ENCODE measurements at regions not wholly inside any gene's neighbourhood (a gene's known extent, or its start where the extent isn't known, plus 50 kb on each side); places are given as distances from the start of the nearest gene placed in this dataset.

DNA sequence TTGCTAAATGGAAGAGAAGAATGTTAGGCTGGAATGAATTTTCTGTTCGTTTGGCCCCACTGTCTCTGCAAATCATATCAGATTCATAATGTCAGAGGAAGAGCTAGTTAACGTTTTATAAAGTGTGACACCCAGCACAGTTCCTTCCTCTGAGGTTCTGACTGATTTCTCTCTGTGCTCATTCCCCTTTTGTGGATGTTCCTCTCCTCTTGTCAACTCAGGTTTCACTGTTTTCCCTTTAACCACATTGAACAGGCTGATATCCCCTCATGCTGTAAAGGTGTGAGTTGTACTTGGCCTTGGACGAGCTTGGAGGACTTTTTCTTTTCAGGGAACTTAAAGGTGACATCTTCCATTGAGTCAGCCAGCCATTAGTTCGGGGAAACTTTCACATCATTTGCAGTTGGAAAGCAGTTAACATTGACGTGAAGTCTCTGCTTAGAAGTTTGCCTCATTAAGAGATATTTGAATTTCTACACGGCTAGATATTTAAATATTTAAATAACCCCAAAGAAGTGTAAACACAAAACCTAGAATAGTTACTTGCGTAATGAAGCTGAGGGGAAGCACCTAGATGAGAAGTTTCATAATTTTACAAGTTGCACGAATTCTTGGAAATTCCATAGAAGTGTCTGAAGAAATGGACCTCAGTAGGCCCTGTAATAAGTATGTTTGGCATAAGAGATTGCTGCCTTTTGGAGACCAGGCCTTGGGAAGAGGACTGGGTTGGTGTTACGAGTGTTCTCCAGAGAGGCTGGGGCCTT, 101.5 kb upstream of the EGR2 start:
- Mint-ChIP-seq H3K4me3 (ENCODE audit: unreplicated experiment) (no peak overlapping the region), H3K27me3 (ENCODE audit: unreplicated experiment) (peaks cover 15% of the 10 kb centered on the region), H3K4me1 (ENCODE audit: unreplicated experiment) (no peaks in the 10 kb centered on the region), H3K36me3 (ENCODE audit: unreplicated experiment) (no peaks in the 10 kb centered on the region), H3K27ac (ENCODE audit: unreplicated experiment) (no peak overlapping the region), H3K9me3 (ENCODE audit: unreplicated experiment) (no peaks in the 10 kb centered on the region)
- TF ChIP-seq, protein P1, sequence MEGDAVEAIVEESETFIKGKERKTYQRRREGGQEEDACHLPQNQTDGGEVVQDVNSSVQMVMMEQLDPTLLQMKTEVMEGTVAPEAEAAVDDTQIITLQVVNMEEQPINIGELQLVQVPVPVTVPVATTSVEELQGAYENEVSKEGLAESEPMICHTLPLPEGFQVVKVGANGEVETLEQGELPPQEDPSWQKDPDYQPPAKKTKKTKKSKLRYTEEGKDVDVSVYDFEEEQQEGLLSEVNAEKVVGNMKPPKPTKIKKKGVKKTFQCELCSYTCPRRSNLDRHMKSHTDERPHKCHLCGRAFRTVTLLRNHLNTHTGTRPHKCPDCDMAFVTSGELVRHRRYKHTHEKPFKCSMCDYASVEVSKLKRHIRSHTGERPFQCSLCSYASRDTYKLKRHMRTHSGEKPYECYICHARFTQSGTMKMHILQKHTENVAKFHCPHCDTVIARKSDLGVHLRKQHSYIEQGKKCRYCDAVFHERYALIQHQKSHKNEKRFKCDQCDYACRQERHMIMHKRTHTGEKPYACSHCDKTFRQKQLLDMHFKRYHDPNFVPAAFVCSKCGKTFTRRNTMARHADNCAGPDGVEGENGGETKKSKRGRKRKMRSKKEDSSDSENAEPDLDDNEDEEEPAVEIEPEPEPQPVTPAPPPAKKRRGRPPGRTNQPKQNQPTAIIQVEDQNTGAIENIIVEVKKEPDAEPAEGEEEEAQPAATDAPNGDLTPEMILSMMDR (IDR thresholded peaks at IDR 0.05) = no peak
- DNase-seq (ENCODE audit: extremely low spot score, unreplicated experiment) = no peak

DNA sequence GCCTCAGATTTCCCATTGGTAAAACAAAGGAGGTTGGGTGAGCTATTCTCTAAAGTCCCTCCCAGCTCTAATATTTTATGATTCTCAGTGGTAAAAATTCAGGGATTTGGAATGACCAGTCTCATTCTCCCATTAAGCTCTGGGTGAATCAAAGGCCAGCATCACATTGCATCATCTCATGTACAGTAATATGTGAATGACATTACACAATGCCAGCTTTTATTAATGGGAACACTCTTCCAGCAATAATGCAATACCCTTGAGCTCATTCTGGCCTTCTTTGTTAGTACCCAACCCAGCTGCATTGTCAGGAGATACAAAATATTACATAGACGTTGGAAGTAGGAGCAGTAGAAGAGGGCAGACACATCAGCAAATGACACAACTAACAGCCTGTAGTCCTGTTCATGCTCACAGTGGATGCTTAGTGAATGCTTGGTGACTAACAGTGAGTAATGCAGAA, 100.0 kb upstream of the EGR2 start:
- no peaks in the 10 kb centered on the region for H3K4me1 Mint-ChIP-seq (ENCODE audit: unreplicated experiment)
- no peak overlapping the region for H3K4me3 Mint-ChIP-seq (ENCODE audit: unreplicated experiment)
- no peaks in the 10 kb centered on the region for H3K36me3 Mint-ChIP-seq (ENCODE audit: unreplicated experiment)
- TF ChIP-seq, protein P1 (IDR thresholded peaks at IDR 0.05) = no peak
- peaks cover 15% of the 10 kb centered on the region for H3K27me3 Mint-ChIP-seq (ENCODE audit: unreplicated experiment)
- no peak for DNase-seq (ENCODE audit: extremely low spot score, unreplicated experiment)
- H3K9me3 Mint-ChIP-seq (ENCODE audit: unreplicated experiment) = no peaks in the 10 kb centered on the region
- H3K27ac Mint-ChIP-seq (ENCODE audit: unreplicated experiment) = no peak overlapping the region

DNA sequence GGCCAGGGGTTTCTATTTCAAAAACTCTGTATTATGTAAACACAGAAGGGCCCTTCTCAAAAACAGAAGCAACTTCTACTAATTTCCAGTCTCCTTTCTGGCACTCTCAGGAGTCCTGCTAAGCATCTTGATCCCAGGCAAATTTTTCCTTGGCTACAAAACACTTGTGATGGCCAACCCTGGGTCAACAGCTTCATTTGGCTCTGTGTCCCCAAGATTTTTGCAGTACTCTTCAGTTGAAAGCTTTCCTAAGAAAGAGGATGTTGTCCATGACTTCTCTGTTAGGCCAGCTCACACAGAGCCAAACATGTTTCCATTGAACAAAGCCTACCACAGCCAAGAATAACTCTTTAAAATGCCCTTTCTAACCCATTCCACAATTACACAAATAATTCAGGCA, 99.0 kb upstream of the EGR2 start:
- H3K4me1 Mint-ChIP-seq (ENCODE audit: unreplicated experiment) = no peaks in the 10 kb centered on the region
- no peaks in the 10 kb centered on the region for H3K9me3 Mint-ChIP-seq (ENCODE audit: unreplicated experiment)
- H3K27me3 Mint-ChIP-seq (ENCODE audit: unreplicated experiment) = peaks cover 17% of the 10 kb centered on the region
- TF ChIP-seq, protein P1 (IDR thresholded peaks at IDR 0.05) = no peak
- DNase-seq (ENCODE audit: extremely low spot score, unreplicated experiment) = no peak
- H3K27ac Mint-ChIP-seq (ENCODE audit: unreplicated experiment) = no peak overlapping the region
- H3K4me3 Mint-ChIP-seq (ENCODE audit: unreplicated experiment) = no peak overlapping the region
- no peaks in the 10 kb centered on the region for H3K36me3 Mint-ChIP-seq (ENCODE audit: unreplicated experiment)

DNA sequence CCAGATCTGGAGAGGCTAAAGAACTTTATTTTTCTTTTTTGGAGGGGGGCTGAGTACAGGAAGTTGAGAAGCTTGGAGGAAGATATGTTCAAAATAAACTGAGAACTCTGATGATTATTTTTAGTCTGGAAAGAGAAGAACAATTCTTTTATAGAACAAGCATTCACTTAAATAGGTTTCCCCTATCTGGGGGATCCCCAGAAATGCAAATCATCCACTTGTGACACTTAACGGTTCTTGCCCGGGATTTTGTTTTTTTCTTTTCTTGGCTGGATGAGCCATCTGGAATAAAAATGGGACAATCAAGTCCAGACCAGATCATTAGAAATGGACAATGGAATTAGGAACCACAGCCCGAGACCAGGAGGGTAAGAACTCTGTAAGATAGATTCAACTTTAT, 95.9 kb upstream of the EGR2 start:
- Mint-ChIP-seq H3K27me3 (ENCODE audit: unreplicated experiment) (peaks cover 32% of the 10 kb centered on the region), H3K4me3 (ENCODE audit: unreplicated experiment) (no peak overlapping the region), H3K27ac (ENCODE audit: unreplicated experiment) (no peak overlapping the region), H3K4me1 (ENCODE audit: unreplicated experiment) (no peaks in the 10 kb centered on the region), H3K36me3 (ENCODE audit: unreplicated experiment) (no peaks in the 10 kb centered on the region), H3K9me3 (ENCODE audit: unreplicated experiment) (no peaks in the 10 kb centered on the region)
- DNase-seq (ENCODE audit: extremely low spot score, unreplicated experiment) = no peak
- TF ChIP-seq, protein P1 (IDR thresholded peaks at IDR 0.05) = no peak

DNA sequence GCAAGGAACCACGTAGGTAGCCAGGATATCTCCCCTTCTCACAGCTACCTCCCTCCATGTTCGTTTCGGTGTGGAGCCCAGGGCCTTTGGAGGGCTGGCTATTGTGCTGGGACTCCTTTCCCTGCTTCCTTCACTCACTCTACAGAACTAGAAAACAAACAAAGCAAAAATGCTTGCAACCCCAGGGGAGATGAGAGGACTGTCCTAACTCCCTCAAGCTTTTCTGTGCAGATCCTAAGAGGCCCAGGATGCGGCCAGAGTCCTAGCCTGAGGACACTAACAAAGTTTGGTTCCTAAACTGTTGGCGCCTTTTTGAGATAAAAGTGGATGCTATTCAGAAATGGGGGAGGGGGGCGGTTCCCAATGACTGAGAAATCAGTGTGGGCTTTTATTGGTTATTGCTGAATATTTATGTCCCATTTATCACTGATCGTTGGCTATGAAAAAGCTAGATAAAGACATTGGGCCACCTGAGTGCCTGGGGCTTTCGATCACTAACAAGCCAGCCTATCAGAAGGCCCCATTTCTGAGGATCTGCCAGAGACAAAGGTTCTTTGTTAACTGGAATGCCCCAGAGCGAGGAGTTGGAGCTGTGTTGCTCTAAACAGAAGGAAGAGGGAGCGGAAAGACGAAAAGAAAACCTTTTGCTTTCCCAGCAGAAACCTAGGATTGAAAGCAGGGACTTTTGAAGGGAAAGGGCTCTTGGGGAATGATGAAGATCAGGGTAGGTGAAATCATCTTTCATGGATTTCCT, 95.2 kb upstream of the EGR2 start:
- H3K4me3 Mint-ChIP-seq (ENCODE audit: unreplicated experiment) = no peak overlapping the region
- H3K36me3 Mint-ChIP-seq (ENCODE audit: unreplicated experiment) = no peaks in the 10 kb centered on the region
- H3K9me3 Mint-ChIP-seq (ENCODE audit: unreplicated experiment) = no peaks in the 10 kb centered on the region
- peaks cover 34% of the 10 kb centered on the region for H3K27me3 Mint-ChIP-seq (ENCODE audit: unreplicated experiment)
- DNase-seq (ENCODE audit: extremely low spot score, unreplicated experiment) = no peak
- TF ChIP-seq, protein P1 (IDR thresholded peaks at IDR 0.05) = no peak
- no peak overlapping the region for H3K27ac Mint-ChIP-seq (ENCODE audit: unreplicated experiment)
- no peaks in the 10 kb centered on the region for H3K4me1 Mint-ChIP-seq (ENCODE audit: unreplicated experiment)

Data from osteocyte (in vitro differentiated cells).